ENCODE measurements at regions not wholly inside any gene's neighbourhood (a gene's known extent, or its start where the extent isn't known, plus 50 kb on each side); places are given as distances from the start of the nearest gene placed in this dataset.

- DNase-seq, result no peak
Observed at GRCh38 chr6:19478992-19479391, 358.2 kb upstream of the ID4 start.

DNA sequence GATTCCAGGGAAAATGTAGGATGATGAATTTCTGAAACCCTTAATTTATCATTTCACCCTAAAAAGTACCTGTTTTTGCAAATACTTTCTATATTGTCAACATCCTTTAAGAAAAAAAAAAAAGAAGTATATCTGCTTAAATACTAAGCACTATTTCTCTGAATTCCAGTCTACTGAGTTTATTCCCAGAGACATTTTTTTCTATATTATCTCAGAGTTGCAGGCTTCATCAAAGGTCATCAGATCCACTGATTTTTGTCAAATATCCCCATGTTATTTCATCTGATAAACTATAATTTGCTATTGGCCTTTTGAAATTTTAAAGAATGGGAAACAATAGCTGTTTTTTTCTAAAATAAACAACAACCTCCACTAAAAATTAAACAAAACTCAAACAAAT is 357.6 kb upstream of the ID4 start:
- DNase-seq, result no peak

- DNase-seq, result no peak
Observed at GRCh38 chr6:19492636-19493405, 344.3 kb upstream of the ID4 start.

GRCh38 chr6:19501737-19502245 is 335.4 kb upstream of the ID4 start:
- DNase-seq, result no peak

DNA sequence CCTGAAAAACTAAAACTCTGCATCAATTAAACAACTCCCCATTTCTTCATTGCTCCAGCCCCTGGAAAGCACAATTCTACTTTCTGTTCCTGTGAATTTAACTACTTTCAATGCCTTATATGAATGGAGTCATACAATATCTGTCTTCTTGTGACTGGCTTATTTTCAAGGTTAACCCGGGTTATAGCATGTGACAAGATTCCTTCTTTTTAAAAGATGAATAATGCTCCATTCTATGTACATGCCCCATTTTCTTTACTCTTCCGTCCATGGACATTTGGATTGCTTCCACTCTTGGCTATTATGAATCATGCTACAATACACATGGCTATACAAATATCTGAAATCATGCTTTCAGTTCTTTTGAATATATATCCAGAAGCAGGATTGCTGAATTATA is 334.9 kb upstream of the ID4 start:
- DNase-seq, result no peak

- DNase-seq, result no peak
Observed at GRCh38 chr6:19515939-19516338, 321.2 kb upstream of the ID4 start.

DNA sequence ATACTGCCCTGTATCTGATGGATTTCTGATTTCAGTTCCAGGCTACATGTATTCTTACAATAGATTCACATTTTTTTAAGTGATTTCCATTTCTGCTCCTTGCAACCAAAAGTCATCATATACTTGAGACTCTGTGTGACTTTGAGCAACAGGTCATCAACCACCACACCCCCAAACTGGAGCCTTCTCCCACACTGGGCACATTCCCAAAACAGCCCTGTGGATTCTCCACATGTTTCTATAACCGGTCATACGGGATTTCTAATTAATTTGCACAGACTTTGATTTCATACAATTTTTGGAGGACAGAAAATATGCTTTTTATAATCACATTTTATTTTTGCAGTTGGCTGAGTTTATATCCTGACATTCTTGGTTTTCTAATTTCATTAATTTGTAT is 317.2 kb upstream of the ID4 start:
- no peak for DNase-seq

DNA sequence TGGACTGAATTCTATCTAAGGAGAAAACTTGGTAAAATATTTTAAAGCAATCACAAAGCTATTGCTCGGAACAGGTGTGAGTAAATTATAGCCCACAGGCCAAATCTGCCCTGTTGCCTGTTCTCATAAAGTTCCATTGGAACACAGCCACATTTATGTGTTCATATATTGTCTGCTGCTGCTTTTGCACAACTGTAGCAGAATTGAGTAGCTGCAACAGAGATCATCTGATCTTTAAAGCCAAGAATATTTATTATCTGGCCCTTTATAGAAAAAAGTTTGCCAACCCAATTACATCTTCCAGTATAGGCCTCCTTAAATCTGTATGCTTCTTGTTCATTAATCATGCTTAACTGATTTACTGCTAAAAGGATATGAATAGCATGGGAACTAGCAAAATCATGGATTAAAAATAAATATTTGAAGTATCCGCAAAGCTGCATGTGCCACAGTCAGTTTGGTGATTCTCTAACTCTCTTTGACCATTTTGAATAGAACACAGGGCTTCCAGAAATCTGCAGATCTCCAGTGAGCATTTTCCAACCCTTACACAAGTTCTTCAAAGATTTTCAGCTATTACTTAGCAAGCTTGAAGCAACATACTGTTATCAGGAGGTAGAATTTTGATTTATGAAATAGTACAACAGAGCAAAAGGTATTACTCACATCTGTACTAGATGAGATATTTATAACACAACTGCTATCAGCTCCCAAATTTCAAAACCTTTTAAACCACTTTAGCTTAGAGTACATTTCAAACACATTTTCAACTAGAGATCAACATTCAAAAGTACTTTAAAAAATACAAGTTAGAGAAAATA is 312.6 kb upstream of the ID4 start:
- DNase-seq, result no peak

GRCh38 chr6:19525673-19526072 is 311.5 kb upstream of the ID4 start:
- DNase-seq, result no peak

GRCh38 chr6:19530188-19530587 is 307.0 kb upstream of the ID4 start:
- DNase-seq, result no peak

DNA sequence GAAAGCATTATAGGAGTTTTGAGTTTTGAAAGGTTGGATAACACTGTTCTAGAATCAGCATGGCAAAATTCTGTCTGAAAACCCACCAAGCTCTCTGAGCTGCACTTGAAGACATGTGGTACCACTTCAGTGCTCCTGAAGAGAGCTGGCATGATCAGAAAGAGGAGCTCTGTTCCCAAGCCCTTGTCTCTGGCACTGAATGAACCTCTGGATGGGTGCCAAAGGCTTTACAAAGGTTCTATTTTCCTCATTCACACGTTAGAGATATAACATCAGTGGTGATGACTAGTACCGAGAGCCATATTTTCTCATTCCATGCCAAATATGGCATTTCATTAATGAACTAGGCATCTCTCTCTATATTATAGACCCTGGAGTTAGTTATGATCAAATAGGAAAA is 301.8 kb upstream of the ID4 start:
- DNase-seq, result no peak

- DNase-seq, result no peak
Observed at GRCh38 chr6:19536838-19537237, 300.3 kb upstream of the ID4 start.

DNA sequence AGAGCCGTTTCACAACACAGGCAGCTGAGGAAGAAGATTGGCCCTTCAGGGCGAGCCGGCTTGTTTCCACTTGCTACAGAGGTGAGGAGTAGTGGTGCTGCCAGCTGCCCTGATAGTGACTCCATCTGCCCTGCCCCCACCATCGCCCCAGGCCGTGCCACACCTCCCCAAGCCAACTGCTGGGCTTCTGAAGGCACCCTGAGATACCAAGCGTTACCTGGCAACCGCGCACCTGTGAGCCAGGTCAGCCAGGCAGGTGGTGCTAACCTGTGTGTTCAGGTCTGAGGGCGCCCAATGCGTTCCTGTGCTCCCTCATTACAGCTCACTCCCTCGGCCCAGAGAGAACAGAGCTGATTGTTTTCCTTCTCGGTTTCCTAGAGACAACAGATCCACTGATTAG is 299.1 kb upstream of the ID4 start:
- DNase-seq, result no peak

DNA sequence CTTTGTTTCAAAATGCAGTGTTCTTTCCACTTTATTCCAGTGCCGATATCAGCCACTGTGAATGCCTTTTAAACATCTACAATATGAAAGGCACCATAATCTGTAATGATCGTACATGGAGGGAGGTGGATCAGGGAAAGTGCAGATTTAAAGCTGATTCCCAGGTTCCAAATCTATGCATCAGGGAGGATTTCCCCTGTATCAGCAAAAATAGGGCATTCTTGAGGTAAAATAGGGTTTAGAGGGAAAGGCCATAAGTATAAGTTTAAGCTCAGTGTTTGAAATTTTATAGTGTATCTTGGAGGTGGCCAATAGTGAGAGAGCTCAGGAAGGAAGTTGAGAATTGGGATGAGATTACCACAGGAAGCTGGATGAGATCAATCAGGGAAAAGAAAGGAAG is 289.7 kb upstream of the ID4 start:
- DNase-seq, result no peak

GRCh38 chr6:19549109-19549508 is 288.1 kb upstream of the ID4 start:
- DNase-seq, result no peak

DNA sequence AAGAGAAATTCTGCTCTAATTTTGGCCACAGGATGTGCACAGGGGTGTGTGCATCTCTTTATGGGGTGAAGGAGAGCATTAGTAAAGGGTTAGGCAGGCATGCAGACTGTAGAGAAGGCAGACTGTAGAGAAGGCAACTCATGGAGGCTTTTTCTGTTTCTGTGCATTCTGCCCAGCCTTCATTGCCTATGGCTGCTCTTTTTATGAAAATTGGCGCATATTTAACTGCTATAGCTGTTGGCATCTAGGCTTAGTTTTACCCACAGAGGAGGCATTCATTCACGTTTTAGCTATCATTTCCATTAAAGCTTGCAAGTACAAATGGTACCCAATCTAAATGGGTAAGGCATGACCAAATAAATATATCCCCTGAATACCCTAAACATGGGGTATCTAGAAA is 286.8 kb upstream of the ID4 start:
- DNase-seq, result no peak

DNA sequence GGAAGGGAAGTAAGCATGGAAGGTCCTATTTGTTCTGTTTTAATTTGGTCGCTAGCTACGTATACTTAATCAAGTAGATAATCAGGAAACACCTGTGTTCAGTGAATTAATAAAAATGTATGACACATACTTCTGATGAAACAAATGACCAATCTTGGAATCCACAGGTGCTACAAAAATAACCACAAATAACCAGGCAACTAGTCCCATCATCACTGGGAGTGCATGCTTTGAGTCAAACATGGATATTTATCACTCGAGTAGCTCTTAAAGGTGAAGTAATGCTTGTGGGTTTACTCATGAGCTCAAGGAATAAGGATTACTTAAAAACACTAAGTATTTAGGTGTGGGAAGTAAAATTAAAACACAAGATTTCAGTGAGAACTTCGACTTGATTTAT is 285.6 kb upstream of the ID4 start:
- no peak for DNase-seq

- DNase-seq, result no peak
Observed at GRCh38 chr6:19552076-19552475, 285.1 kb upstream of the ID4 start.

DNA sequence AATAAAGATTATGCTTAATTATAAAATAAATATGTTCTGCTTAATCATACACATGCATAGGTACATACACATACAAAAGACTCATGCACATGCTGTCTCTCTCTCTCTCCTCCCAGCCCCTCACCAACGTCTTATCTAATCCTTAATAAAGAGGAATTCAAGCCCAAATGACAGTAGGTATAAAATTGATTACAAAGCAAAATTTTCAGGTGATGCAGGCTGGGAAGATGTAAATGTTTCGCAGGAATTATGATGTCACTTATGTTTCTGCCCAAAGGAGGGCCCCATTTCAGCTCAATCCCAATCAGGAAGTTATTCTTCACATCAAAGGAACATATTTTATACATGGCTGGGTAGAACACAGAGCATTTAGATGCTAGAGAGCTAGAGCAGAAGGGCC is 284.6 kb upstream of the ID4 start:
- DNase-seq, result no peak

GRCh38 chr6:19554356-19555225 is 282.6 kb upstream of the ID4 start:
- DNase-seq, result no peak

- no peak for DNase-seq
Observed at GRCh38 chr6:19557191-19557590, 280.0 kb upstream of the ID4 start.

GRCh38 chr6:19558201-19558600 is 279.0 kb upstream of the ID4 start:
- DNase-seq, result no peak

GRCh38 chr6:19558934-19559333 is 278.2 kb upstream of the ID4 start:
- DNase-seq, result no peak

Measured in activated naive CD4-positive, alpha-beta T cell treated with anti-CD3 and anti-CD28 coated beads, Interleukin-2, amount 50 U/mL, for 16 hours (primary cell).